ENCODE measurements at regions not wholly inside any gene's neighbourhood (a gene's known extent, or its start where the extent isn't known, plus 50 kb on each side); places are given as distances from the start of the nearest gene placed in this dataset.

DNA sequence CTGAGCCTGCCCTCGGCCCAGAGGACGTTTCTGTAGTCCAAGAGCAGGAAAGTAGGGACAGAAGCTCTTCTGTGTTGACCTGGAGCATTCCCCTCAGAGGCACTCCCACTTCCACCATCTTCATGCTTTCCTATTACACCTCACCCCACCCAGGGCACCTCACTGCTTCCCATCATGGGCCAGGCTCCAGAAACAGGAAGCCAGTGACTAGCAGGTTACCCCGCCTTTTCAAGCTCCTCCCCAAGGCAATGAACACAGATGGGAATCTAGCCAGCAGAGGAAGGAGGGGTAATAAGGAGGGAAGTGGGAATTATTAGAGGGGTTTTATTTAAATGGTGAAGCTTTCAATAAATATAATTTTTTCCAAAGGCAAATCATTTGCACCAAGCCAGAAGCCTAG is 308.8 kb upstream of the MGAT5 start:
- H3K4me1 Mint-ChIP-seq, result no peaks in the 10 kb centered on the region
- H3K9me3 Mint-ChIP-seq, result no peaks in the 10 kb centered on the region
- ATAC-seq (replicated peaks; ENCODE audit: extremely low read depth, poor library complexity, severe bottlenecking) (no peak), DNase-seq (ENCODE audit: low spot score in 2 of 2) (no peak)
- H3K27me3 Mint-ChIP-seq, result peaks cover 24% of the 10 kb centered on the region
- H3K27ac Mint-ChIP-seq (ENCODE audit: low read depth), result no peak overlapping the region
- no peak overlapping the region for H3K4me3 Mint-ChIP-seq
- no peaks in the 10 kb centered on the region for H3K36me3 Mint-ChIP-seq (ENCODE audit: insufficient read depth)

DNA sequence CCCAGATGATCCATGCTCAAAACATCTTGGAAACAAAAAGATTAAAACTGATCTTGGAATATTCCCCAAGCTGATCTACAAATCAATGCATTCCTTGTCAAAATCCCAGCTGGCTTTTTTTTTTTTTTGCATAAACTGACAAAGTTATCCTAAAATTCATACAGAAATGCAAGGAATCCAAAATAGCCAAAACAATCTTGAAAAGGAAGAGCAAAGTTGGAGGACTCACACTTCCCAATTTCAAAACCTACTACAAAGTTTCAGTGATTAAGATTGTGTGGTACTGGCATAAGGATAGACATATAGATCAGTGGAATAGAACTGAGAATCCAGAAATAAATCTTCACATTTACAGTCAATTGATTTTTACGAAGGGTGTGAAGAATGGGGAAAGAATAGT is 306.8 kb upstream of the MGAT5 start:
- Mint-ChIP-seq H3K27ac (ENCODE audit: low read depth) (no peak overlapping the region), H3K9me3 (no peaks in the 10 kb centered on the region), H3K27me3 (peaks cover 19% of the 10 kb centered on the region), H3K4me1 (no peaks in the 10 kb centered on the region), H3K36me3 (ENCODE audit: insufficient read depth) (no peaks in the 10 kb centered on the region), H3K4me3 (no peak overlapping the region)
- ATAC-seq (replicated peaks; ENCODE audit: extremely low read depth, poor library complexity, severe bottlenecking), result no peak
- DNase-seq (ENCODE audit: low spot score in 2 of 2), result no peak

DNA sequence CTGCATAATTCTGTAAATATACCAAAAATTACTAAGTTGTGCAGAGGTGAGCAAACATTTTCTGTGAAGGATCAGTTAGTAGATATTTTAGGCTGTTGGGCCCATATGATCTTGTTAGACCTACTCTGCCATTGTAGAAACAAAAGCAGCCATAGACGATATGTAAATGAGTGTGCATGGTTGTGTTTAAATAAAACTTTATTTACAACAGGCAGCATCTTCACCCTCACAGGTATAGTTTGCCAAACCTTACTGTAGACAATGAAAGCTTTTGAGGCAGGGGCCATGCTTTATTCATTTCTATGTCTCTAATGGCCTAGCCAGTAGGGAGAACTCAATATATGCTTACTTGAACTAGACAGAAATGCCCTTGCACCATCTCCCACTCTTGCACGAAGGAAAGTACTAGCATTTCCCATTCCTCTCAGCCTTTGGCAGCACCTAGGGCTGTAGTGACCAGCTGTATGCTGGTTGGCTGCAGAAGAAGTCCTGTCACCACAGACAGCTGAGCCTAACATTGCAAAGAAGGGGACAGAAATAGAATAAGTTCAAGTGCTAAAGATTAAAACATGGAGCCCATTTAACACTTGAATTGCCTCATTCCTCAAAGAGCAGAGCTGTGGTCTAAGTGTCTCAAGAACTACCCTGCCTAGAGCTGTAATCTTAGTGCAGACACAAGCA is 305.1 kb upstream of the MGAT5 start:
- Mint-ChIP-seq H3K27ac (ENCODE audit: low read depth) (no peak overlapping the region), H3K4me1 (no peaks in the 10 kb centered on the region), H3K27me3 (peaks cover 2% of the 10 kb centered on the region), H3K36me3 (ENCODE audit: insufficient read depth) (no peaks in the 10 kb centered on the region), H3K4me3 (no peak overlapping the region), H3K9me3 (no peaks in the 10 kb centered on the region)
- no peak for ATAC-seq (replicated peaks; ENCODE audit: extremely low read depth, poor library complexity, severe bottlenecking)
- no peak for DNase-seq (ENCODE audit: low spot score in 2 of 2)

DNA sequence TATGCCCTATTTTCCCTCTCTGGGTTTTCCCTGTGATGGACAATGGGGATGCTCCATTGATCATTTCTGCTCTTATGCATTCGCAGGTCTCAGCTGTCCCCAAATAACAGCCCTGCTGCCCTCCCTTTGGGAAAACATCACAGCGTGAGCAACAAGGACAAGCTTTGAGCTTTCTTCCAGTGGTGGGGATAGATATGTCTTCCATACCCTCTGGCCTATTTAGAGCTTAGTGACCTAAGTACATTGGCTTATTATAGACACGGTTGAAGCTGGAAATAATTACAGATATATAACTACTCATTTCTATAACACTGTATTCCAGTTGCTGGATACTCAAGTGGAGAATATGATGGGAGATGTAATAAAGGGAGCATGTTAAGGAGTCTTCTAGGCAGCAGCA is 304.3 kb upstream of the MGAT5 start:
- Mint-ChIP-seq H3K27ac (ENCODE audit: low read depth) (no peak overlapping the region), H3K9me3 (no peaks in the 10 kb centered on the region), H3K4me3 (no peak overlapping the region), H3K36me3 (ENCODE audit: insufficient read depth) (no peaks in the 10 kb centered on the region), H3K4me1 (no peaks in the 10 kb centered on the region), H3K27me3 (peaks cover 4% of the 10 kb centered on the region)
- ATAC-seq (replicated peaks; ENCODE audit: extremely low read depth, poor library complexity, severe bottlenecking), result no peak
- no peak for DNase-seq (ENCODE audit: low spot score in 2 of 2)

DNA sequence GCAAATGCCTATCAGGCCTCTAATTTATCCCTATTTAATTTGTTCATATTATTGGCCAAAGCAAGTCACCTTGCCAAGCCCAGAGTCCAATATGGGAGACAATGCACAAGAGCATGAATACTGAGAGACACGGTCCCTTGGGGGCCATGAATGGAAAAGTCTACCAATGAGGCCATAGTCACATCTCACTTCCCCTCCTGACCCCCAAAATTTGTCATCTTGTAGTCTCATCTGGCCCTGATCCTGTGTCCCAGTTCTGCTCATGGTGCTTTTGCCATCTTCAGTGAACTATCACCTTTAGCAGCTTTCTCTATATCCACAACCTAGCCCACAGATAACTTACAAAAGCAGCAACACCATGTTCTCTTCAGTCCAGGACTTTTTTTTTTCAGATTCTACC is 302.7 kb upstream of the MGAT5 start:
- peaks cover 18% of the 10 kb centered on the region for H3K27me3 Mint-ChIP-seq
- DNase-seq (ENCODE audit: low spot score in 2 of 2) (no peak), ATAC-seq (replicated peaks; ENCODE audit: extremely low read depth, poor library complexity, severe bottlenecking) (no peak)
- no peaks in the 10 kb centered on the region for H3K4me1 Mint-ChIP-seq
- H3K36me3 Mint-ChIP-seq (ENCODE audit: insufficient read depth), result no peaks in the 10 kb centered on the region
- H3K27ac Mint-ChIP-seq (ENCODE audit: low read depth), result no peak overlapping the region
- H3K9me3 Mint-ChIP-seq, result no peaks in the 10 kb centered on the region
- no peak overlapping the region for H3K4me3 Mint-ChIP-seq

DNA sequence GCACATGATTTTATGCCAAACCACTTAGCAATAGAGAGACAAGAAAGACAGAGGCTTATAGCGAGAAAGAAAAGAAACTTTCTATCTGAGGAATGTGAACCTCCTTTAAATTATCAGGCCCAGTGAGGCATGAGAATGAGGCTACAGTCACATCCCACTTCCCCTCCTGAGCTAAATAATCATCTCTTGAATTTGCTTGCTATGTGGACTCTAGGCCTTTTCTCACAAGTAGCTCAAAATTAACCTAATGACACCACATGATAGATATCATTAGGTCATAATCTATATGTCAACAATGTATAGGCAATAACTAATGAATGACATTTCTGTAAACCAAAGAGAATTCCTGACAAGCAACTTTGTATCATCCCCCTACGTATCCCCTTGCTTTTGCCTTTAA is 301.5 kb upstream of the MGAT5 start:
- Mint-ChIP-seq H3K27ac (ENCODE audit: low read depth) (no peak overlapping the region), H3K4me1 (no peaks in the 10 kb centered on the region), H3K27me3 (peaks cover 30% of the 10 kb centered on the region), H3K9me3 (no peaks in the 10 kb centered on the region), H3K4me3 (no peak overlapping the region), H3K36me3 (ENCODE audit: insufficient read depth) (no peaks in the 10 kb centered on the region)
- no peak for ATAC-seq (replicated peaks; ENCODE audit: extremely low read depth, poor library complexity, severe bottlenecking)
- DNase-seq (ENCODE audit: low spot score in 2 of 2), result no peak

DNA sequence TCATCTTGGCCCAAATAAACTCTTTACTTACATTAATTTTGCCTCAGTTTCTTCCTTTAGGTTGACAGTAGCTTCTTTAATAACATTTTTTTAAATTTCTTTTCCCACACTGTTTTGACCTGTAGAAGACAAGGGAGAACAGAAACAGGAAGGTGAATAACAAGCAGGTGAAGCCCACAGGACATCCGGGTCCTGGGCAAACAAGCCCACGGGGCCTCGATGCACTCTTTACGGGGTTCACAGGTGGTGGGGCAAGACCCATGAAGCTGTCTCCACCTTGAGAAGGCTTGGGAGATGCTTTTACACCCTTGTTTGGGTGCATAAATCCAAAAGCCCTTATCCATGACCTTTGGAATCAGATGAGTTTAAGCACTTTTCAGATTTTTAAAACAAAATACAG is 301.0 kb upstream of the MGAT5 start:
- Mint-ChIP-seq H3K9me3 (no peaks in the 10 kb centered on the region), H3K4me3 (no peak overlapping the region), H3K27me3 (peaks cover 33% of the 10 kb centered on the region), H3K4me1 (no peaks in the 10 kb centered on the region), H3K27ac (ENCODE audit: low read depth) (no peak overlapping the region), H3K36me3 (ENCODE audit: insufficient read depth) (no peaks in the 10 kb centered on the region)
- no peak for ATAC-seq (replicated peaks; ENCODE audit: extremely low read depth, poor library complexity, severe bottlenecking)
- DNase-seq (ENCODE audit: low spot score in 2 of 2), result no peak

DNA sequence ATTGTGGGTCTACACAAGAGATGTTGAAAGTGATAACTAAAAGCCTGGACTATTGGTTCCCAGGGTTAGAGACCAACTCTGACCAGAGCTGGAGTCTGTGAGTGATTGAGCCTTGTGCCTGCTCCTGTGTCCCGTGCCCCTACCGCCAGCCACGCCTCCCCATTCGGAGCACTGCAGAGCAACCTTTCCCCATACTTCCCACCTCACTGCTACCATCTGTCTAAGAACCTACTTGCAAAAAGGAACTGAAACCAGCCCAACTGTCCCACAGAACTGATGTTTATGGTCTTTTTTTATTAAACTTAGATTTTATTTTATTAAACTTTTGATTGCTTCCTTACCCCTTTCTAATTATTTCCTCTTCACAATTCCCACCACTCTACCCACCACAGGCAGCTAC is 300.3 kb upstream of the MGAT5 start:
- Mint-ChIP-seq H3K27ac (ENCODE audit: low read depth) (no peak overlapping the region), H3K9me3 (no peaks in the 10 kb centered on the region), H3K4me1 (no peaks in the 10 kb centered on the region), H3K36me3 (ENCODE audit: insufficient read depth) (no peaks in the 10 kb centered on the region), H3K27me3 (peaks cover 37% of the 10 kb centered on the region), H3K4me3 (no peak overlapping the region)
- no peak for ATAC-seq (replicated peaks; ENCODE audit: extremely low read depth, poor library complexity, severe bottlenecking)
- no peak for DNase-seq (ENCODE audit: low spot score in 2 of 2)

DNA sequence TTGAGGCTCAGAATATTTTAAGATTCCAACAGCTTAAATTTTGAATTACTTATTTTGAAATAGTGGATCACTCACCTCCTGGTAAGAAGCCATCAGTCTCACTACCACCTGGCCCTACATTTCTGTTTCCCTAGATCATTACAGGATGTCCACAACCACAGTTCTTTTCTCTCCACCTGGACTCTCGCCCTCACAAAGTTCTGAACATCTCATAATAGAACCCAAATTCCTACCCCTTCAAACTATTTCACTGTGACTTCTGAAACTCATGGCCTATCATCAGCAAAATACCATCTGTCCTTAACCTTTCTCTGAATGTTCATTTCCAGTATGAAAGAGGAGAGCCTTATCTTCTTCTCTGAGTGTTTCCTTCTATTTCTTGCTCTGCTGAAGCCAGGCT is 299.2 kb upstream of the MGAT5 start:
- H3K27ac Mint-ChIP-seq (ENCODE audit: low read depth), result no peak overlapping the region
- ATAC-seq (replicated peaks; ENCODE audit: extremely low read depth, poor library complexity, severe bottlenecking), result no peak
- H3K4me1 Mint-ChIP-seq, result no peaks in the 10 kb centered on the region

DNA sequence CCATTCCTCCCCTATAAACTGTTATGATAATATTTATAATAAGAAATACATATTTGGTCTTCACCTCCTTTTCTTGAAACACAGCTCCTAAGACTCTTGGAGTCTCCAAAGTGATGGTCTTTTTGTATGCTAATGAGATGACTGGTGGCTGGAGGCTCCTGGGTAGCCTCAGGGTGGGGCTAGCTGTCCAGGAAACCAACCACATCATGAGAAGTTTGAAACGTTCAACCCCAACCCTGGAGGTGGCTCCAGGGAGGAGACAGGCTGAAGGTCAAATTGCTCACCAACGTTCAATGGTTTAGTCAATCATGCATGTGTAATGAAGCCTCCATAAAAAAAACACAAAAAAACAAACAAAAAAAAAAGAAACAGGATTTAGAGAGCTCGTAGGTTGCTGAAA is 298.7 kb upstream of the MGAT5 start:
- no peaks in the 10 kb centered on the region for H3K9me3 Mint-ChIP-seq
- DNase-seq (ENCODE audit: low spot score in 2 of 2), result no peak
- no peak overlapping the region for H3K4me3 Mint-ChIP-seq
- no peaks in the 10 kb centered on the region for H3K4me1 Mint-ChIP-seq
- no peak overlapping the region for H3K27ac Mint-ChIP-seq (ENCODE audit: low read depth)
- ATAC-seq (replicated peaks; ENCODE audit: extremely low read depth, poor library complexity, severe bottlenecking), result no peak
- no peaks in the 10 kb centered on the region for H3K36me3 Mint-ChIP-seq (ENCODE audit: insufficient read depth)
- peaks cover 42% of the 10 kb centered on the region for H3K27me3 Mint-ChIP-seq

More for the DNA sequence above, 299.2 kb upstream of the MGAT5 start:
- H3K36me3 Mint-ChIP-seq (ENCODE audit: insufficient read depth), result no peaks in the 10 kb centered on the region
- no peaks in the 10 kb centered on the region for H3K9me3 Mint-ChIP-seq
- peaks cover 42% of the 10 kb centered on the region for H3K27me3 Mint-ChIP-seq
- H3K4me3 Mint-ChIP-seq, result no peak overlapping the region
- DNase-seq (ENCODE audit: low spot score in 2 of 2), result no peak

DNA sequence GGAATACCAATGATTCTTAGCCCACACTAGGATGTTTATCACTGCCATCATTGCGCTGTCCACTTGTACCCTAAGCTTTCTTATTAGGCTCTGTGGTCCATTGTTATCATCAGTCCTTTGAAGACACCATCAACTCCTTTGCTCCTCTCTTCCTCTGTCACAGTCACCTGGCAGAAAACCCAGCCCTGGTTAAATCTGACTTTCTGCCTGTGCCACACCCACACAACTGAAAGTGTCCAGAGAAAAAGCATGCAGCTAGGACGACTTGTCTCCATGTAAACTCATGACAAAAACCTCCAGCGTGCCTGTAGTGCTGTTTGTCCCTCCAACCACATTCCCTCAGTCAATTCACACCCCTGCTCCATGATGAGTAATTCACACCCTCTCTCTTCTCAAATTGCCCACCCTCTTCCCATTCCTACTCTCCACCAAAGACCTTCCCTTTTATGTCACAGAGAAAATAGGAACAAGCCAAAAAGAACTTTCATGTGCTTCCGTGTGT is 297.4 kb upstream of the MGAT5 start:
- Mint-ChIP-seq H3K9me3 (no peaks in the 10 kb centered on the region), H3K4me3 (no peak overlapping the region), H3K27me3 (peaks cover 42% of the 10 kb centered on the region), H3K4me1 (no peaks in the 10 kb centered on the region), H3K36me3 (ENCODE audit: insufficient read depth) (no peaks in the 10 kb centered on the region), H3K27ac (ENCODE audit: low read depth) (no peak overlapping the region)
- DNase-seq (ENCODE audit: low spot score in 2 of 2), result no peak
- ATAC-seq (replicated peaks; ENCODE audit: extremely low read depth, poor library complexity, severe bottlenecking), result no peak

DNA sequence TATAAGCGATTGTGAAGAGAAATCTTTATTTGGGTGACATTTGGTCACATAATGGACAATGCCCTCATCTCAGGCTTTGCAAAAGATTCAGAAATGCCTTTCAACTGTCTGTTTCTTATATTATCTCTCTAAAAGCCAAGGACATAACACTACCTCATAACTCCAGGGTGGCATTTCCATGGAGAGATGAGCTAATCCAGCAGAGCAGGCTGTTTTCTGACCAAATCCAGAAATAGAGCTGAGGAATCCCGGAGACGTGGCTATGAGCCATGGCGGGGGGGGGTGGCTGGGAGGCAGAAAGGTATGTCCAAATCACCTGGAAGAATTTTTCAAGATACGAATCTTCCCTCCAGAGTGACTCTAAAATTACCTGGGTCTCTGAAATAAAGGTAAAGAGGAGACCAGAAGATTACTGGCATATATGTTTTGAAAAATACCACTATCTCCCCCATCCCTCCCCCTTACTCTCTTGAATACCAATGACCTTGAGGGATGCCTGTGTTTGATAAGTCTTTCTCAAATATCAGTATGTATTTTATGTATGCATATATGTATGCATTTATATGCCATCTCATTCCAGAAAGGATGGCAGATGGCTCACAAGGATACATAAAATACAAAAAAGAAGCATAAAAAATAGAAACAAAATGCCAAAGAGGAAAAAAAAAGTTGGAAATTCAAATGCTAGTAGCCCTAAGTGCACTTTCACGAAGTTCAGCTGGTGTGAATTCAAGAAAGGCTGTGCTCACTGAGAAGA is 296.0 kb upstream of the MGAT5 start:
- peaks cover 44% of the 10 kb centered on the region for H3K27me3 Mint-ChIP-seq
- DNase-seq (ENCODE audit: low spot score in 2 of 2), result no peak
- no peaks in the 10 kb centered on the region for H3K9me3 Mint-ChIP-seq
- H3K36me3 Mint-ChIP-seq (ENCODE audit: insufficient read depth), result no peaks in the 10 kb centered on the region
- H3K27ac Mint-ChIP-seq (ENCODE audit: low read depth), result no peak overlapping the region
- no peaks in the 10 kb centered on the region for H3K4me1 Mint-ChIP-seq
- no peak for ATAC-seq (replicated peaks; ENCODE audit: extremely low read depth, poor library complexity, severe bottlenecking)
- no peak overlapping the region for H3K4me3 Mint-ChIP-seq

DNA sequence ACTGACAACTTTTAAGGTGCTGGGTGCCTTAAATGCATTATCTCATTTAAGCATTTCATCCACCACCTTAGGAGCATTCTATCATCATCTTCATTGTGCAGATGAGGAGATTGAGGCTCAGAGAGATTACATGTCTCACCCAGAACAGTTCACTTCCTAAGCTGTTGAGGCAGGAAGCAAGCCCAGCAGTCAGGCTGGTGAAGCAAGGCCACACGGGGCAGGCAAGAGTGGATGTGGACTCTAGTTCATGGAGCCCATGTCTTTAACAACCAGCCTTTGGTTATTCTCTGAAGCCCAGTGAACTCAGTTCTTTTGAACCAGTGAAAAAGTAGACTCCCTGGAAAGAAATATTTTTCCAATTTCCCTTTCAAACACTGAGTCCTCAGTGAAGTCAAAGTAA is 294.8 kb upstream of the MGAT5 start:
- Mint-ChIP-seq H3K9me3 (no peaks in the 10 kb centered on the region), H3K36me3 (ENCODE audit: insufficient read depth) (no peaks in the 10 kb centered on the region), H3K27me3 (peaks cover 56% of the 10 kb centered on the region), H3K4me3 (no peak overlapping the region), H3K27ac (ENCODE audit: low read depth) (no peak overlapping the region), H3K4me1 (no peaks in the 10 kb centered on the region)
- ATAC-seq (replicated peaks; ENCODE audit: extremely low read depth, poor library complexity, severe bottlenecking), result no peak
- no peak for DNase-seq (ENCODE audit: low spot score in 2 of 2)

All from central memory CD8-positive, alpha-beta T cell (primary cell).